GM12878 (cell line): ENCODE measurements at regions not wholly inside any gene's neighbourhood (a gene's known extent, or its start where the extent isn't known, plus 50 kb on each side); places are given as distances from the start of the nearest gene placed in this dataset.

Experiments
- ATAC-seq: fragments of 200-7000 bp; cut with Tn5 transposase; 3 replicates; pipeline ENCODE4 v1.9.1; 2020; ENCODE audit warnings: mild to moderate bottlenecking, moderate library complexity
- BruUV-seq: library from RNA; stranded (reverse); fragments of 400-500 nt; replicated peaks from 2 replicates; lab custom pipeline; 2021; lab: Mats Ljungman, UMichigan
- CTCF ChIA-PET: fragments of 300-600 bp; sonication (Branson Sonifier 250); formaldehyde crosslinking; extraction: SDS; loops from one replicate; lab custom pipeline; 2021; ENCODE audit warnings: inconsistent platforms; lab: Yijun Ruan, JAX
- POLR2A ChIA-PET: fragments of 350-600 bp; formaldehyde crosslinking; extraction: SDS; loops from one replicate; lab custom pipeline; 2021; ENCODE audit warnings: inconsistent platforms; lab: Charles Lee
- RAD21 ChIA-PET: fragments of 300-600 bp; sonication (Branson Sonifier 250); formaldehyde crosslinking; loops from one replicate; lab custom pipeline; 2023; ENCODE audit warnings: antibody characterized with exemption; ENCODE audit not compliant: unreplicated experiment; lab: Charles Lee
- SMC1A ChIA-PET: fragments of 300-600 bp; sonication (Branson Sonifier 250); formaldehyde crosslinking; loops from one replicate; lab custom pipeline; 2023; ENCODE audit not compliant: unreplicated experiment, uncharacterized antibody; lab: Charles Lee
- DNase-seq: peaks from one replicate; pipeline ENCODE4 v3.0.0-alpha.2; 2011; ENCODE audit warnings: low read depth, low spot score
- FAIRE-seq: peaks from 3 replicates; lab custom pipeline; 2011; peaks lifted over from hg19 to GRCh38; lab: Jason Lieb, UNC
- H2AFZ ChIP-seq: 2 replicates; pipeline ENCODE4 v1.6.0; 2011; ENCODE audit warnings: low read depth, low read length, control low read depth; ENCODE audit not compliant: control insufficient read depth
- H3K27ac ChIP-seq: 2 replicates; pipeline ENCODE4 v1.5.1; 2011; ENCODE audit warnings: control low read depth; ENCODE audit not compliant: control insufficient read depth, insufficient read depth
- H3K27me3 ChIP-seq, 2 experiments: replicated peaks in 1 of 2; 2 replicates each; pipeline versions ENCODE4 v1.6.0 to v1.6.1; 2011; ENCODE audit warnings: low read length in 1 of 2; ENCODE audit not compliant: control insufficient read depth in 2 of 2, insufficient read depth in 2 of 2
- H3K36me3 ChIP-seq, 2 experiments: 2 replicates each; pipeline ENCODE4 v1.5.1; 2011; ENCODE audit warnings: low read length in 1 of 2; ENCODE audit not compliant: control insufficient read depth in 2 of 2, insufficient read depth in 2 of 2
- H3K4me1 ChIP-seq: 2 replicates; pipeline ENCODE4 v1.6.1; 2011; ENCODE audit warnings: mild to moderate bottlenecking, low read length, moderate library complexity, mixed read lengths; ENCODE audit not compliant: control insufficient read depth, insufficient read depth
- H3K4me2 ChIP-seq: 2 replicates; pipeline ENCODE4 v1.6.0; 2011; ENCODE audit warnings: control low read depth; ENCODE audit not compliant: control insufficient read depth, insufficient read depth
- H3K4me3 ChIP-seq: fragments of 200-600 bp; sonication (generic); 2 replicates; pipeline ENCODE4 v1.5.1; 2016
- H3K79me2 ChIP-seq: 2 replicates; pipeline ENCODE4 v1.6.0; 2011; ENCODE audit warnings: low read length; ENCODE audit not compliant: control insufficient read depth, insufficient read depth
- H3K9ac ChIP-seq: 2 replicates; pipeline ENCODE4 v1.8.0; 2011; ENCODE audit warnings: low read length, control low read depth, mixed read lengths; ENCODE audit not compliant: control insufficient read depth, insufficient read depth
- H3K9me3 ChIP-seq: replicated peaks from 3 replicates; pipeline ENCODE4 v1.5.1; 2011; ENCODE audit warnings: mild to moderate bottlenecking, low read length; ENCODE audit not compliant: control insufficient read depth, insufficient read depth
- H4K20me1 ChIP-seq: 2 replicates; pipeline ENCODE4 v1.6.0; 2011; ENCODE audit not compliant: control insufficient read depth, insufficient read depth
- BCL3 ChIP-seq: IDR thresholded peaks from 2 replicates; pipeline ENCODE4 v1.6.1; 2011; ENCODE audit warnings: borderline replicate concordance, low read depth, mild to moderate bottlenecking, moderate library complexity, low read length; ENCODE audit not compliant: insufficient read depth, poor library complexity, severe bottlenecking
- HDAC6 ChIP-seq: fragments of 200-600 bp; sonication (generic); IDR thresholded peaks from one replicate; pipeline ENCODE4 v1.8.0; 2017; ENCODE audit warnings: antibody characterized with exemption; ENCODE audit not compliant: unreplicated experiment
- IKZF2 ChIP-seq, 2 experiments: fragments of 450-650 bp; IDR thresholded peaks; 2 replicates each; pipeline ENCODE4 v1.6.1; 2017; ENCODE audit warnings: mild to moderate bottlenecking in 2 of 2, moderate library complexity in 2 of 2
- NFYB ChIP-seq: IDR thresholded peaks from 2 replicates; pipeline ENCODE4 v1.6.1; 2011; ENCODE audit warnings: low read depth, mild to moderate bottlenecking, low read length, improper control_type of control experiment, moderate library complexity; ENCODE audit not compliant: insufficient read depth
- PAX8 ChIP-seq: fragments of 450-650 bp; IDR thresholded peaks from 2 replicates; pipeline ENCODE4 v1.6.1; 2017; ENCODE audit warnings: mild to moderate bottlenecking, moderate library complexity
- POLR2AphosphoS5 ChIP-seq: IDR thresholded peaks from 2 replicates; pipeline ENCODE4 v1.6.1; 2011; ENCODE audit warnings: mild to moderate bottlenecking, low read length, inconsistent platforms
- SIX5 ChIP-seq: IDR thresholded peaks from 2 replicates; pipeline ENCODE4 v1.6.1; 2011; ENCODE audit warnings: mild to moderate bottlenecking, low read depth, low read length, moderate library complexity; ENCODE audit not compliant: severe bottlenecking
- SMARCA5 ChIP-seq: fragments of 450-650 bp; IDR thresholded peaks from 2 replicates; pipeline ENCODE4 v1.6.1; 2017; ENCODE audit warnings: mild to moderate bottlenecking
- SRF ChIP-seq, 2 experiments: IDR thresholded peaks; 2 replicates each; pipeline ENCODE4 v1.6.1; 2011; ENCODE audit warnings: low read depth in 2 of 2, low read length in 2 of 2, mild to moderate bottlenecking in 1 of 2, moderate library complexity in 1 of 2
- TCF7 ChIP-seq: IDR thresholded peaks from 2 replicates; pipeline ENCODE4 v1.6.1; 2014; ENCODE audit warnings: antibody characterized with exemption, borderline replicate concordance
- ZNF207 ChIP-seq: fragments of 450-650 bp; IDR thresholded peaks from 2 replicates; pipeline ENCODE4 v1.6.1; 2014; ENCODE audit warnings: antibody characterized with exemption, mild to moderate bottlenecking, borderline replicate concordance
- WGBS: methylation state at CpG from one replicate; pipeline ENCODE4 v1.1.6; 2016; ENCODE audit warnings: low lambda C conversion rate; ENCODE audit not compliant: insufficient replicate concordance, insufficient coverage; ENCODE audit errors: missing lambda C conversion rate; 5-methylcytosine and 5-hydroxymethylcytosine counted together
- in situ Hi-C: fragments of 300-500 bp; cut with MboI; formaldehyde crosslinking; loops from 9 replicates; pipeline ENCODE4 v1.14.3; 2018; ENCODE audit warnings: mixed read lengths
- intact Hi-C: fragments of 100-400 bp; cut with micrococcal nuclease; formaldehyde crosslinking; loops from one replicate; pipeline ENCODE4 v1.14.2; 2022; ENCODE audit not compliant: unreplicated experiment
- TF ChIP-seq, protein P1 (sequence below): fragments of 450-650 bp; IDR thresholded peaks from 2 replicates; pipeline ENCODE4 v1.6.1; 2014; ENCODE audit warnings: mild to moderate bottlenecking
- TF ChIP-seq, protein P2 (sequence below): fragments of 450-650 bp; formaldehyde crosslinking; IDR thresholded peaks from 2 replicates; pipeline ENCODE4 v1.4.0; 2020; ENCODE audit warnings: mild to moderate bottlenecking, moderate library complexity
- TF ChIP-seq, protein P3 (sequence below): fragments of 450-650 bp; IDR thresholded peaks from 2 replicates; pipeline ENCODE4 v1.6.1; 2017; ENCODE audit warnings: antibody characterized with exemption, mild to moderate bottlenecking, moderate library complexity

DNA sequence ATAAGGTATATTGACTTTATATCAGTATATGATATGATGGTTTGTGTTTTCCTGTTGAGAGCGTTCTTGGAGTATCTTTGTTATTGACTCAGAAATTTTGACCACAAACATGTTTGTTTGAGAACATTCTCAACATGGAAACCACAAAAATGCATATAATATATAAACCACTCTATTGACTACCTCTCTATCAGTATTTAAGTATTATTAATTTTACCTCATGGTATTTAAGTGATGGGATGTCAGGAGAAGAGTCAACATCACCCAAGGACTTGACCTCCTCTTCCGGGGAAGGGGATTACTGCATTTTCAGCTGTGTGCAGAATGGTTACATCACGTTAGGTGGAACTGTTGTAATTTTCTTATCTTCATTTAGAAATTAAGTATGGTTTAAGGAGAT, 54.3 kb upstream of the PUDP start (continued):
- TF ChIP-seq, protein P1, sequence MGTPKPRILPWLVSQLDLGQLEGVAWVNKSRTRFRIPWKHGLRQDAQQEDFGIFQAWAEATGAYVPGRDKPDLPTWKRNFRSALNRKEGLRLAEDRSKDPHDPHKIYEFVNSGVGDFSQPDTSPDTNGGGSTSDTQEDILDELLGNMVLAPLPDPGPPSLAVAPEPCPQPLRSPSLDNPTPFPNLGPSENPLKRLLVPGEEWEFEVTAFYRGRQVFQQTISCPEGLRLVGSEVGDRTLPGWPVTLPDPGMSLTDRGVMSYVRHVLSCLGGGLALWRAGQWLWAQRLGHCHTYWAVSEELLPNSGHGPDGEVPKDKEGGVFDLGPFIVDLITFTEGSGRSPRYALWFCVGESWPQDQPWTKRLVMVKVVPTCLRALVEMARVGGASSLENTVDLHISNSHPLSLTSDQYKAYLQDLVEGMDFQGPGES: no peak
- TF ChIP-seq SRF (IDR thresholded peaks at IDR 0.05; ENCODE audit: low read depth in 2 of 2, low read length in 2 of 2): no peak
- TF ChIP-seq SMARCA5: no peak
- no peak for TF ChIP-seq TCF7
- no peak for TF ChIP-seq BCL3

DNA sequence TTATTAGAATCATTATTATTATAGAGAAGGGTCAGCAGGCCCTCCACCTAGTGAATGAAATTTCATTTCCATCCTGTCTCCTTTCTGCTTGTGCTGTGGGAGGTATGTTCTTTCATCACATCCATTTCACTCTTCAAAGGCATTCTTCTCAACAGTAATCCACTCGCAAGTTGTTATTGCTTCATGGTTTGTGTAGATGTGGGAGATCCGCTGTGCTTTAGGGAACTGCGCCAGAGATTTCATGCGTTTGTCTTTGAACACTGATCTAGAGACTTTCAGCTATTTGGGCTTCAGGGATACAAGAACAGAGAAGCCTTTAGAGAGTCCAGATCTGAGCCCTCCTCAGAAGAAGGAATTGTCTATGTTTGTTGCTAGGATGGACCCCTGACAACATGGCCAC, 53.5 kb upstream of the PUDP start:
- Histone ChIP-seq H2AFZ (no peak overlapping the region), H3K4me2 (no peak overlapping the region), H4K20me1 (no peaks in the 10 kb centered on the region), H3K79me2 (no peaks in the 10 kb centered on the region), H3K36me3 (no peaks in the 10 kb centered on the region; a peak in 1 of 4 replicates), H3K4me1 (peaks cover 4% of the 10 kb centered on the region), H3K9ac (no peak overlapping the region), H3K27me3 (no peaks in the 10 kb centered on the region), H3K9me3 (no peaks in the 10 kb centered on the region), H3K27ac (no peak overlapping the region), H3K4me3 (no peak overlapping the region)
- in situ Hi-C loops (no loop called here), intact Hi-C loops (no loop called here)
- ATAC-seq: no peak
- CTCF ChIA-PET: no interaction called here
- POLR2A ChIA-PET: no interaction called here
- no peak for FAIRE-seq
- no TSS peak for BruUV-seq
- no peak for DNase-seq
- RAD21 ChIA-PET: no interaction called here
- 100% methylated on average over 4 of the region's 4 CpGs for WGBS
- SMC1A ChIA-PET: interaction anchor here (1.0 kb wide), 1 partner anchor 9 kb away, joined by 3 read pairs; no protein-coding TSS in a partner anchor
- TF ChIP-seq PAX8: no peak
- TF ChIP-seq NFYB: no peak
- no peak for TF ChIP-seq ZNF207
- TF ChIP-seq IKZF2 (IDR thresholded peaks at IDR 0.05): no peak
- no peak for TF ChIP-seq POLR2AphosphoS5
- no peak for TF ChIP-seq HDAC6
- TF ChIP-seq, protein P2, sequence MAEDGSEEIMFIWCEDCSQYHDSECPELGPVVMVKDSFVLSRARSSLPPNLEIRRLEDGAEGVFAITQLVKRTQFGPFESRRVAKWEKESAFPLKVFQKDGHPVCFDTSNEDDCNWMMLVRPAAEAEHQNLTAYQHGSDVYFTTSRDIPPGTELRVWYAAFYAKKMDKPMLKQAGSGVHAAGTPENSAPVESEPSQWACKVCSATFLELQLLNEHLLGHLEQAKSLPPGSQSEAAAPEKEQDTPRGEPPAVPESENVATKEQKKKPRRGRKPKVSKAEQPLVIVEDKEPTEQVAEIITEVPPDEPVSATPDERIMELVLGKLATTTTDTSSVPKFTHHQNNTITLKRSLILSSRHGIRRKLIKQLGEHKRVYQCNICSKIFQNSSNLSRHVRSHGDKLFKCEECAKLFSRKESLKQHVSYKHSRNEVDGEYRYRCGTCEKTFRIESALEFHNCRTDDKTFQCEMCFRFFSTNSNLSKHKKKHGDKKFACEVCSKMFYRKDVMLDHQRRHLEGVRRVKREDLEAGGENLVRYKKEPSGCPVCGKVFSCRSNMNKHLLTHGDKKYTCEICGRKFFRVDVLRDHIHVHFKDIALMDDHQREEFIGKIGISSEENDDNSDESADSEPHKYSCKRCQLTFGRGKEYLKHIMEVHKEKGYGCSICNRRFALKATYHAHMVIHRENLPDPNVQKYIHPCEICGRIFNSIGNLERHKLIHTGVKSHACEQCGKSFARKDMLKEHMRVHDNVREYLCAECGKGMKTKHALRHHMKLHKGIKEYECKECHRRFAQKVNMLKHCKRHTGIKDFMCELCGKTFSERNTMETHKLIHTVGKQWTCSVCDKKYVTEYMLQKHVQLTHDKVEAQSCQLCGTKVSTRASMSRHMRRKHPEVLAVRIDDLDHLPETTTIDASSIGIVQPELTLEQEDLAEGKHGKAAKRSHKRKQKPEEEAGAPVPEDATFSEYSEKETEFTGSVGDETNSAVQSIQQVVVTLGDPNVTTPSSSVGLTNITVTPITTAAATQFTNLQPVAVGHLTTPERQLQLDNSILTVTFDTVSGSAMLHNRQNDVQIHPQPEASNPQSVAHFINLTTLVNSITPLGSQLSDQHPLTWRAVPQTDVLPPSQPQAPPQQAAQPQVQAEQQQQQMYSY (CRISPR knock-in tag): no peak
- TF ChIP-seq, protein P3, sequence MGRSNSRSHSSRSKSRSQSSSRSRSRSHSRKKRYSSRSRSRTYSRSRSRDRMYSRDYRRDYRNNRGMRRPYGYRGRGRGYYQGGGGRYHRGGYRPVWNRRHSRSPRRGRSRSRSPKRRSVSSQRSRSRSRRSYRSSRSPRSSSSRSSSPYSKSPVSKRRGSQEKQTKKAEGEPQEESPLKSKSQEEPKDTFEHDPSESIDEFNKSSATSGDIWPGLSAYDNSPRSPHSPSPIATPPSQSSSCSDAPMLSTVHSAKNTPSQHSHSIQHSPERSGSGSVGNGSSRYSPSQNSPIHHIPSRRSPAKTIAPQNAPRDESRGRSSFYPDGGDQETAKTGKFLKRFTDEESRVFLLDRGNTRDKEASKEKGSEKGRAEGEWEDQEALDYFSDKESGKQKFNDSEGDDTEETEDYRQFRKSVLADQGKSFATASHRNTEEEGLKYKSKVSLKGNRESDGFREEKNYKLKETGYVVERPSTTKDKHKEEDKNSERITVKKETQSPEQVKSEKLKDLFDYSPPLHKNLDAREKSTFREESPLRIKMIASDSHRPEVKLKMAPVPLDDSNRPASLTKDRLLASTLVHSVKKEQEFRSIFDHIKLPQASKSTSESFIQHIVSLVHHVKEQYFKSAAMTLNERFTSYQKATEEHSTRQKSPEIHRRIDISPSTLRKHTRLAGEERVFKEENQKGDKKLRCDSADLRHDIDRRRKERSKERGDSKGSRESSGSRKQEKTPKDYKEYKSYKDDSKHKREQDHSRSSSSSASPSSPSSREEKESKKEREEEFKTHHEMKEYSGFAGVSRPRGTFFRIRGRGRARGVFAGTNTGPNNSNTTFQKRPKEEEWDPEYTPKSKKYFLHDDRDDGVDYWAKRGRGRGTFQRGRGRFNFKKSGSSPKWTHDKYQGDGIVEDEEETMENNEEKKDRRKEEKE: no peak
- no peak for TF ChIP-seq SIX5
